Activated CD4-positive, alpha-beta T cell treated with anti-CD3 and anti-CD28 coated beads for 24 hours (primary cell): ENCODE measurements at regions not wholly inside any gene's neighbourhood (a gene's known extent, or its start where the extent isn't known, plus 50 kb on each side); places are given as distances from the start of the nearest gene placed in this dataset.

Experiments
- DNase-seq, 2 donors: peaks; one replicate each; pipeline ENCODE4 v3.0.0-alpha.2; 2020; ENCODE audit warnings: low read depth in 2 of 2

DNA sequence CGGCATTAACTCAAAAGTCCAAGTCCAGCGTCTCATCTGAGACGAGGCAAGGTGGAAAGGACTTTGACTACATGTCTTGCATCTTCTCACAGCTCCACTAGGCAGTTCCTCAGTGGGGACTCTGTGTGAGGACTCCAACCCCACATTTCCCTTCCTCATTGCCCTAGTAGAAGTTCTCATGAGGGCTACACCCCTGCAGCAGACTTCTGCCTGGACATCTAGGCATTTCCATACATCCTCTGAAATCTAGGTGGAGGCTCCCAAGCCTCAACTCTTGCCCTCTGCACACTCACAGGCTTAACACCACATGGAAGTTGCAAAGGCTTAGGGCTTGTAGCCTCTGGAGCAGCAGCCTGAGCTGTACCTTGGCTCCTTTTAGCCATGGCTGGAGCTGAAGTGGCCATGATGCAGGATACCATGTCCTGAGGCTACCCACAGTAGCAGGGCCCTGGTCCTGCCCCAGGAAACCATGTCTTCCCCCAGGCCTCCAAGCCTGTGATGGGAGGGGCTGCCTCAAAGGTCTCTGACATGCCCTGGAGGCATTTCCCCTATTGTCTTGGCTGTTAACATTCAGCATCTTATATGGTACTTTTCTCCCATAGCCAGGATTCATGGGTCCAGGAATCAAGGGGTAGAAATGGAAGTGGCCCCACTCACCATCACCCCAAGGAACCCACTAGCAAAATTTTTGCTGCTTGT, 194.6 kb upstream of the KCNG1 start:
- no peak for DNase-seq

DNA sequence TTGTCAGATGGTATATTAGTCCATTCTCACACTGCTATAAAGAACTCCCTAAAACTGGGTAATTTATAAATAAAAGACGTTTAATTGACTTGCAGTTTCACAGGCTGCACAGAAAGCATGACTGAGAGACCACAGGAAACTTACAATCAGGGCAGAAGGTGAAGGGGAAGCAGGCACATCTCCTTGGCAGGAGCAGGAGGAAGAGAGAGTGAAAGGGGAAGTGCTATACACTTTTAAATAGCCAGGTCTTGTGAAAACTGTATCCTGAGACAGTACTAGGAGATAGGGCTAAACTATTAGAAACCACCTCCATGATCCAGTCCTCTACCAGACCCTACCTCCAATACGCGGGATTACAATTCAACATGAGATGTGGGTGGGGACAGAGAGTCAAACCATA, 193.9 kb upstream of the KCNG1 start:
- no peak for DNase-seq

DNA sequence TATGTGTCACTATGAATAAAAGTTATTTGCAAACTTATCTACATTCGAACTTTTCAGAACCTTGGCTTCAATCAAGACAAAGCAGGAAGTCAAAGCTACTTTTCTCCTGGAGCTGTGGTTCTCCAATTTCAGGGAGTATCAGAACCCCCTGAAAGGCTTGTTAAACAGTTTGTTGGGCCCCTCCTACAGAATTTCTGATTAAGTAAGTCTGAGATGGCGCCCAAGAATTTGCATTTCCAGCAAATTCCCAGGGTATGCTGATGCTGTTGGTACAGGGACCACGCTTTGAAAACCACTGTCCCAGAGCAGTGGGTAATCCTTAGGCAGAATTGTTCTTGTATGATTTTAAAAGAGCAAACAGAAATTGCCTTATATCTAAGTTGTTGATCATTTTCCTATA, 189.9 kb upstream of the KCNG1 start:
- no peak for DNase-seq

DNA sequence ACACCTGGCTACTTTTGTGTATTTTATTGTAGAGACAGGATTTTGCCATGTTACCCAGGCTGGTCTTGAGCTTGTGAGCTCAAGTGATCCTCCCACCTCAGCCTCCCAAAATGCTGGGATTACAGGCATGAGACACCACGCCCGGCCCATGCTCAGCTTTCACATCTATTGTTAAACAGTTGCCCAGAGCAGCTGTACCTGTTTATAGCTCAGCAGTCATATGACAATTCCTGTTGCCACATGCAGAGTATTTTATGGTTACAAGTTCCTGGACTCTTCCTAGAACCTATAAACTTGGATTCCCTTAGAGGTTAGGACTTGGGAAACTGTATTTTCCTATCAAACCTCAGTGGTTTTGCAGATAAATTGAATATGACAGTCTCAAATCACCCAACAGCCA, 188.3 kb upstream of the KCNG1 start:
- DNase-seq: no peak

- DNase-seq: no peak
Measured at GRCh38 chr20:51210084-51210483, 187.2 kb upstream of the KCNG1 start.

DNA sequence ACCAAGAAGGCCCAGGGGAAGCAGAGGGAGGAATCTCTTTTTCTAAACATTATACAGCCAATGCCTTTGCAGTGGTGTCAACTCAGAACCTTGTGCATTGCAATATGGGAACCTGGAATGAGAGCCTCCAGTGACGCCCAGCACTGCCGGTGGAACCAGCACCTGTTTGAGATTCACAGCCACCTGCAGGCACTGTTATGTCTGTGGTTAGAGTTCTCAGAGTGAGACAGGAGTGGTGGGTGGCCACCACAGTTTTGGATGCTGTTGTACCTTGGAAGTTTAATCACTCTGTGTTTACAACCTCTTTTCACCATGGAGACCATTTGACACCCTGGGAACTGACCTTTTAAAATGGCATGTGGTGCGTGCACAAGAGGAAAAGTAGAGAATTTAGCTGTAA, 185.3 kb upstream of the KCNG1 start:
- no peak for DNase-seq

GRCh38 chr20:51206032-51206662, 183.2 kb upstream of the KCNG1 start:
- no peak for DNase-seq

DNA sequence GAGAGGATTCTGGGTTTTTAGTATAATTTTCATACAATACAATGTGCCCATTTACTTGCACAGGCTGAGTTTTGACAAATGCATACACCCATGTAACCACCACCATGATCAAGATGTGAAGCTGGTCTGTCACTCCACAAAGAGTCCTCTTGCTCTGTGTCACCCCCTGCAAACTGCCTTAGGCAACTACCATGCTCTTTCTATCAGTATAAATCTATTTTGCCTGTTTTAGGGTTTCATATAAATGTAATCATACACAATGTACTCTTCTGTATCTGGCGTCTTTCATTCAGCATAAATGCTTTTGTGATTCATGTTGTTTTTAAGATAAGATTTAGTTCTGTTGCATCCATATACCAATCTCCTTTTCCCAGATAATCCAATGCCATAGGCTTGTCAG, 181.9 kb upstream of the KCNG1 start:
- DNase-seq: no peak

DNA sequence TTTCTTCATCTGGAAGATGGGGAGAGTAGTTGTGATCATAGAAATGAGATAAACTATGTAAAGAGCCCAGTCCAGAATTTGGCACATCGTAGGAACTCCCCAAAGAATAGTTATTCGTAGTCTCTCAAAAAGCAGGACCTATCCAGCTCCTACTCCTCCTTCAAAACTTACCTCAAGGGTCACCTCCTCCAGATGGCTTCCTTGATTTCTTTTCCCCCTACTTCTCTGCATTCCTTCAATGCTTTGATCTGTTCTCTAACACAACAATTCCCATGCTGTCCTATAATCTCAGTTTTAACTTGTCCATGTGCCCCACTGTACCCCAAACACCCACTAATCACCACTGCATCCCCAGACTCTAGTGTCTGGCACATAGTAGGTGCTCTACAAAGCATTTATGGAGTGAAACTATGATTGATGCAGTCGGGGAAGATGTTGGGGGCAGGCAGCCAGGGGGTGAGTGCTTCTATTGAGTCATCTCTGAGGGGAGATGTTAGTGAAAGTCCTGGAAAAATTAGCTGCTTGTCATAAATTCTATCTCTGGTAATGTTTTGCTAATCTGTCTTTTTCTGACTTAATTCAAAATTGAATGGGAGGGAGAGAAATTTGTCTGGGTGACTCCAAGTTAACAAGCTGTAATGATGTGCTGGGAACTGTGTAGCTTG, 181.3 kb upstream of the KCNG1 start:
- no peak for DNase-seq

DNA sequence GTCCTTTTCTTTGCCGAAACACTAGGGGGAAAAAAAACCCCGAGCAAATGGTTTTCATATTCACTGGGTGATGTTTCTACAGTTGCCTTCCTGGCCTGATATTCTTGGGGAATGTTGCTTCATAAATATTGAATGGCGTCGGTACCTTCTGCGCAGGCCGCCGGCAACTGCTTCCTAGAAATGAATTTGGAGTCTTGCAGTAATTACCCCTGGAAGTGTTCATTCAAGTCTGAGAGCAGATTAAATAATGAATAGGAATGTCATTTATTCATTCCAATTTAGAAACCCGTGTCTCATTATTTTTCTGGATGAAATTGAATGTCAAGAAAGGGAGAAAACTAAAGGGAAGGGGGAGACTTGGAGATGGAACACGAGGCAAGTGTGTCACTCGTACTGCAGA, 179.4 kb upstream of the KCNG1 start:
- no peak for DNase-seq

DNA sequence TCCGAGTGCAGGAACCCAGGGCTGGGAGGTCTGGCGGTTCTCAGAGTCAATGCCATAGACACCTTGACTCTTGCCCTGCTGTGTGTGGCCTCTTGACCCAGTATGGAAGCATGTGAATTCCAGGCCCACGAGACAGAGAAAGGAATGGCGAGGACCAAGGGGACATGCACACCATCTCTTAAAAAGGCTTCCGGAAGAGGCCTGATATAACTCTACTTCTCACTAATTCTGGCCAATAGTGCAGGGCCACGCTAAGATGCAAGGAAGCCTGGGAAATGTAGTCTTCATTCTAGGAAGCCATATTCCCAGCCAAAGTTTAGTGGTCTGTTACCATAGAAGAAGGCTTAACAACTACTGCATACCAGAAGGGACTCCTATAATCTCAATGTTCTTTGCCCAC, 177.0 kb upstream of the KCNG1 start:
- DNase-seq: no peak

- DNase-seq: no peak
Measured at GRCh38 chr20:51198876-51199523, 176.1 kb upstream of the KCNG1 start.

- DNase-seq: no peak
Measured at GRCh38 chr20:51198238-51198637, 175.3 kb upstream of the KCNG1 start.

DNA sequence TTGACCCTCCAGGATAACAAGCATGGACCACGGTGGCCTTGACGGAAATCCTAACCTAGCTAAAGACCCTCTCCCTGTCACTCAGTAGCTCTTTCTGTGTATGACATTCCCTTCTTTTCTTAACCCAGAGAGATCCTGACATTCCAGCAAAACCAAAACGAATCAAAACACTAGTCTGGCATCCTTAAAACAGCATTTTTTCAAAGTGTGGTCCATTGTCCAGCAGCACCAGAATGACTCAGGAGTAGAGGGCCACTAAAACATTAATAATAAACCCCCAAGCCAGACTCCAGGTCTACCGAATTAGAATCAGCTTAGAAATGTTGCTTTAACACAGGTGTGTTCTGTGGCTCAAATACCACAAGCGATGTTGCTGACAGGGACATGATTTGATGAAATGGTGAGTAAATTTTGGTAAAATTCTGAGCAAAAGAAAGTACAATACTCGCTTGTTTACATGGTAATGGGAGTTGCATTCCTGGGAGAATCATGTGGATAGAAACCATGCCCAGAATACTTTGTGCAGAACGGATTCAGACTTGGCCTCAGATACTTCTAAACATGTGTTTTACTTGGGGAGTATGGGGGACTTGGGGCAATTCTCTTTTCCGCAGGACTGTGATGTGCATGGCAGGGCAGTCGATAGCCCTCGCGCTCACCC, 174.2 kb upstream of the KCNG1 start:
- DNase-seq: no peak

DNA sequence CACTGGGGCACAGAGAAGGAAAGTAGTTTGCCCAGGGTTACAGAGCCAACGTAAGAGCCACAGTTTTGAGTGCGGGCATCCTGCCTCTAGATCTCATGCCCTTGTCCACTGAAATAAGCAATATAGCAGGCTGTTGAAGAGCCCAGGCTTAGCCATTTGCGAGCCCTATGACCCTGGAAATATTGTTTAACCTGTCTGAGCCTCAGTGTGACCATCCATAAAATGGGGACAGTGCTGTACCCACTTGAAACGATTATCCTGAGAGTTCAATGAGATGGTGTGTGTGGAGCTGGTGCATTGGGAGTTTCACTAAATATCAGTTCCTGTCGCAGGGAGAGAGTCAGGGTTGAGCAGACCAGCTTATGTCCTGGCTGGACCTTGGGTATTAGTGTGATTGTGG, 173.1 kb upstream of the KCNG1 start:
- no peak for DNase-seq

- DNase-seq: no peak
Measured at GRCh38 chr20:51195419-51195901, 172.6 kb upstream of the KCNG1 start.

GRCh38 chr20:51193066-51193772, 170.3 kb upstream of the KCNG1 start:
- DNase-seq: no peak

DNA sequence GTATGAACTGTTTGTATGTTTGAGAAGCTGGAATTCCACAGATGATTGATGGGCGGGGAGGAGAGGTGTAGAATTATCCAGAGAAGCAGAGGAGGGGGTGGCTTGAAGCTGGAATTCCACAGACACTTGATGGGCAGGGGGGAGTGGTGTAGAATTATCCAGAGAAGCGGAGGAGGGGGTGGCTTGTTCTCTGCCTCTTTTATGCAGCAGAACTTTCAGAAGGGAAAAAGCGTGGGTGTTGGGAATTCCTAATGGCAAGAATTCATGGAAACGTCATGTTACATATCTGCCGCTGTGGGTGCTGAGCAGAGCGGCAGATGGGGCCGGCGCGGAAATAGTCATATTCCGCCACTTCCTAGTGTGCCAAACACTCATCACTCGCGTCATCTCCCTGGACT, 167.9 kb upstream of the KCNG1 start:
- DNase-seq: no peak

GRCh38 chr20:51189814-51190782, 167.2 kb upstream of the KCNG1 start:
- DNase-seq: no peak

- no peak for DNase-seq
Measured at GRCh38 chr20:51188941-51189340, 166.0 kb upstream of the KCNG1 start.
